ENCODE measurements at regions not wholly inside any gene's neighbourhood (a gene's known extent, or its start where the extent isn't known, plus 50 kb on each side); places are given as distances from the start of the nearest gene placed in this dataset.

- TF ChIP-seq EZH2phosphoT487 (IDR thresholded peaks at IDR 0.05; ENCODE audit: borderline replicate concordance) (no peak), FOSL1 (IDR thresholded peaks at IDR 0.05; ENCODE audit: low read depth) (no peak), RAD21 (IDR thresholded peaks at IDR 0.05; ENCODE audit: low read depth) (no peak)
- TF ChIP-seq, protein P1, sequence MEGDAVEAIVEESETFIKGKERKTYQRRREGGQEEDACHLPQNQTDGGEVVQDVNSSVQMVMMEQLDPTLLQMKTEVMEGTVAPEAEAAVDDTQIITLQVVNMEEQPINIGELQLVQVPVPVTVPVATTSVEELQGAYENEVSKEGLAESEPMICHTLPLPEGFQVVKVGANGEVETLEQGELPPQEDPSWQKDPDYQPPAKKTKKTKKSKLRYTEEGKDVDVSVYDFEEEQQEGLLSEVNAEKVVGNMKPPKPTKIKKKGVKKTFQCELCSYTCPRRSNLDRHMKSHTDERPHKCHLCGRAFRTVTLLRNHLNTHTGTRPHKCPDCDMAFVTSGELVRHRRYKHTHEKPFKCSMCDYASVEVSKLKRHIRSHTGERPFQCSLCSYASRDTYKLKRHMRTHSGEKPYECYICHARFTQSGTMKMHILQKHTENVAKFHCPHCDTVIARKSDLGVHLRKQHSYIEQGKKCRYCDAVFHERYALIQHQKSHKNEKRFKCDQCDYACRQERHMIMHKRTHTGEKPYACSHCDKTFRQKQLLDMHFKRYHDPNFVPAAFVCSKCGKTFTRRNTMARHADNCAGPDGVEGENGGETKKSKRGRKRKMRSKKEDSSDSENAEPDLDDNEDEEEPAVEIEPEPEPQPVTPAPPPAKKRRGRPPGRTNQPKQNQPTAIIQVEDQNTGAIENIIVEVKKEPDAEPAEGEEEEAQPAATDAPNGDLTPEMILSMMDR (IDR thresholded peaks at IDR 0.05 in 2 of 3, conservative IDR thresholded peaks at IDR 0.05 in 1 of 3; ENCODE audit: borderline replicate concordance in 1 of 3, insufficient read depth in 1 of 3, low read depth in 2 of 3, low read length in 2 of 3), result no peak
- TF ChIP-seq, protein P2, sequence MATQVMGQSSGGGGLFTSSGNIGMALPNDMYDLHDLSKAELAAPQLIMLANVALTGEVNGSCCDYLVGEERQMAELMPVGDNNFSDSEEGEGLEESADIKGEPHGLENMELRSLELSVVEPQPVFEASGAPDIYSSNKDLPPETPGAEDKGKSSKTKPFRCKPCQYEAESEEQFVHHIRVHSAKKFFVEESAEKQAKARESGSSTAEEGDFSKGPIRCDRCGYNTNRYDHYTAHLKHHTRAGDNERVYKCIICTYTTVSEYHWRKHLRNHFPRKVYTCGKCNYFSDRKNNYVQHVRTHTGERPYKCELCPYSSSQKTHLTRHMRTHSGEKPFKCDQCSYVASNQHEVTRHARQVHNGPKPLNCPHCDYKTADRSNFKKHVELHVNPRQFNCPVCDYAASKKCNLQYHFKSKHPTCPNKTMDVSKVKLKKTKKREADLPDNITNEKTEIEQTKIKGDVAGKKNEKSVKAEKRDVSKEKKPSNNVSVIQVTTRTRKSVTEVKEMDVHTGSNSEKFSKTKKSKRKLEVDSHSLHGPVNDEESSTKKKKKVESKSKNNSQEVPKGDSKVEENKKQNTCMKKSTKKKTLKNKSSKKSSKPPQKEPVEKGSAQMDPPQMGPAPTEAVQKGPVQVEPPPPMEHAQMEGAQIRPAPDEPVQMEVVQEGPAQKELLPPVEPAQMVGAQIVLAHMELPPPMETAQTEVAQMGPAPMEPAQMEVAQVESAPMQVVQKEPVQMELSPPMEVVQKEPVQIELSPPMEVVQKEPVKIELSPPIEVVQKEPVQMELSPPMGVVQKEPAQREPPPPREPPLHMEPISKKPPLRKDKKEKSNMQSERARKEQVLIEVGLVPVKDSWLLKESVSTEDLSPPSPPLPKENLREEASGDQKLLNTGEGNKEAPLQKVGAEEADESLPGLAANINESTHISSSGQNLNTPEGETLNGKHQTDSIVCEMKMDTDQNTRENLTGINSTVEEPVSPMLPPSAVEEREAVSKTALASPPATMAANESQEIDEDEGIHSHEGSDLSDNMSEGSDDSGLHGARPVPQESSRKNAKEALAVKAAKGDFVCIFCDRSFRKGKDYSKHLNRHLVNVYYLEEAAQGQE (IDR thresholded peaks at IDR 0.05; ENCODE audit: low read depth), result no peak
Measured at GRCh38 chr6:154624038-154624599, 109.1 kb upstream of the SCAF8 start.
